B cell (primary cell): ENCODE measurements at regions not wholly inside any gene's neighbourhood (a gene's known extent, or its start where the extent isn't known, plus 50 kb on each side); places are given as distances from the start of the nearest gene placed in this dataset.

Source experiments
- ATAC-seq: fragments of 200-7000 bp; cut with Tn5 transposase; one replicate; pipeline ENCODE4 v1.10.0; 2021; ENCODE audit warnings: low read depth, mild to moderate bottlenecking, moderate number of reproducible peaks, moderate library complexity
- CTCF ChIA-PET: fragments of 350-600 bp; sonication (Branson Sonifier 250); formaldehyde crosslinking; loops from one replicate; lab custom pipeline; 2021; ENCODE audit warnings: antibody characterized with exemption, inconsistent platforms; lab: Charles Lee
- POLR2A ChIA-PET: fragments of 350-600 bp; sonication (Branson Sonifier 250); formaldehyde crosslinking; loops from one replicate; lab custom pipeline; 2021; ENCODE audit warnings: antibody characterized with exemption; lab: Charles Lee
- DNase-seq: peaks from one replicate; pipeline ENCODE4 v3.0.0; 2013
- H2AFZ ChIP-seq: 2 replicates; pipeline ENCODE4 v1.6.1; 2012; ENCODE audit warnings: mild to moderate bottlenecking, low read depth, low read length; ENCODE audit not compliant: insufficient read depth, poor library complexity, severe bottlenecking
- H3K27ac ChIP-seq, 2 donors: 1 replicate in 1 of 2; 2 replicates in 1 of 2; pipeline ENCODE4 v1.5.1; 2012 to 2013; ENCODE audit warnings: low read length in 2 of 2, mild to moderate bottlenecking in 2 of 2, moderate library complexity in 1 of 2
- H3K27me3 ChIP-seq, 4 experiments: fragments of 200-600 bp in 1 of 4; sonication (generic) in 1 of 4; replicated peaks in 1 of 4; 1 replicate in 2 of 4; 2 replicates in 2 of 4; pipeline versions ENCODE4 v1.6.1 to v1.7.0; 2013 to 2016; ENCODE audit warnings: low read length in 3 of 4, mild to moderate bottlenecking in 2 of 4, mixed read lengths in 1 of 4, moderate library complexity in 1 of 4; ENCODE audit not compliant: insufficient read depth in 4 of 4, control insufficient read depth in 3 of 4; ENCODE audit errors: control extremely low read depth in 1 of 4
- H3K36me3 ChIP-seq, 2 experiments: replicated peaks in 1 of 2; 1 replicate in 1 of 2; 2 replicates in 1 of 2; pipeline versions ENCODE4 v1.6.1 to v1.7.1; 2013; ENCODE audit warnings: low read length in 1 of 2; ENCODE audit not compliant: insufficient read depth in 2 of 2, control insufficient read depth in 1 of 2; ENCODE audit errors: control extremely low read depth in 1 of 2, extremely low read depth in 1 of 2
- H3K4me1 ChIP-seq, 2 donors: fragments of 200-600 bp in 1 of 2; sonication (generic) in 1 of 2; 1 replicate in 1 of 2; 2 replicates in 1 of 2; pipeline versions ENCODE4 v1.5.1 to v1.6.1; 2013 to 2017; ENCODE audit warnings: low read length in 2 of 2; ENCODE audit not compliant: control insufficient read depth in 2 of 2, insufficient read depth in 2 of 2
- H3K4me2 ChIP-seq: replicated peaks from 2 replicates; pipeline ENCODE3; 2012; ENCODE audit warnings: mild to moderate bottlenecking, low read depth, low read length; ENCODE audit not compliant: poor library complexity, severe bottlenecking
- H3K4me3 ChIP-seq, 5 experiments: fragments of 200-600 bp in 1 of 5; sonication (generic) in 1 of 5; 1 replicate in 3 of 5; 2 replicates in 2 of 5; pipeline versions ENCODE4 v1.5.1 to v1.7.0; 2011 to 2016; ENCODE audit warnings: low read length in 4 of 5, mild to moderate bottlenecking in 4 of 5, low read depth in 2 of 5, control low read depth in 1 of 5, moderate library complexity in 1 of 5; ENCODE audit not compliant: insufficient read depth in 1 of 5; ENCODE audit errors: control extremely low read depth in 1 of 5, extremely low read depth in 1 of 5
- H3K79me2 ChIP-seq: fragments of 200-600 bp; sonication (generic); one replicate; pipeline ENCODE4 v1.6.0; 2016; ENCODE audit warnings: low read length; ENCODE audit not compliant: control insufficient read depth, insufficient read depth
- H3K9ac ChIP-seq: fragments of 200-600 bp; sonication (generic); 2 replicates; pipeline ENCODE4 v1.6.1; 2017; ENCODE audit warnings: mild to moderate bottlenecking, low read length, moderate library complexity
- H3K9me3 ChIP-seq, 3 donors: one replicate each; pipeline versions ENCODE4 v1.6.1 to v1.7.1; 2013; ENCODE audit warnings: low read length in 2 of 3; ENCODE audit not compliant: control insufficient read depth in 2 of 3, insufficient read depth in 1 of 3; ENCODE audit errors: control extremely low read depth in 1 of 3
- H4K20me1 ChIP-seq: 2 replicates; pipeline ENCODE4 v1.6.0; 2012; ENCODE audit warnings: mild to moderate bottlenecking, low read length; ENCODE audit not compliant: insufficient read depth, control insufficient read depth, poor library complexity, severe bottlenecking
- H3K27ac Mint-ChIP-seq: one replicate; pipeline ENCODE4 v1.8.0; 2021; ENCODE audit warnings: mixed read lengths
- H3K27me3 Mint-ChIP-seq: one replicate; pipeline ENCODE4 v1.8.0; 2021; ENCODE audit warnings: mixed read lengths
- H3K4me1 Mint-ChIP-seq: one replicate; pipeline ENCODE4 v1.8.0; 2021; ENCODE audit warnings: mixed read lengths
- H3K4me3 Mint-ChIP-seq: one replicate; pipeline ENCODE4 v1.8.0; 2021; ENCODE audit warnings: mixed read lengths
- H3K9me3 Mint-ChIP-seq: one replicate; pipeline ENCODE4 v1.8.0; 2022; ENCODE audit warnings: mixed read lengths; ENCODE audit not compliant: insufficient read depth
- CTCF ChIP-seq: fragments of 200-600 bp; IDR thresholded peaks from one replicate; pipeline ENCODE4 v1.8.0; 2022; ENCODE audit warnings: antibody characterized with exemption, mild to moderate bottlenecking
- EZH2 ChIP-seq: IDR thresholded peaks from 2 replicates; pipeline ENCODE4 v1.6.1; 2012; ENCODE audit warnings: borderline replicate concordance, low read depth, mild to moderate bottlenecking, moderate library complexity, low read length; ENCODE audit not compliant: insufficient read depth, poor library complexity, severe bottlenecking
- WGBS: methylation state at CpG from one replicate; pipeline ENCODE4 v1.1.5; 2013; ENCODE audit warnings: missing lambda C conversion rate; ENCODE audit not compliant: insufficient coverage; 5-methylcytosine and 5-hydroxymethylcytosine counted together
- intact Hi-C: fragments of 100-400 bp; cut with micrococcal nuclease; formaldehyde crosslinking; loops from one replicate; pipeline ENCODE4 v1.10.0; 2022

- H2AFZ ChIP-seq, result no peak overlapping the region
- Mint-ChIP-seq H3K4me3 (no peak overlapping the region), H3K4me1 (no peaks in the 10 kb centered on the region), H3K9me3 (no peaks in the 10 kb centered on the region), H3K27me3 (peaks cover 6% of the 10 kb centered on the region), H3K27ac (no peak overlapping the region)
- ChIA-PET POLR2A (no interaction called here), CTCF (interaction anchor here (0.7 kb wide), 1 partner anchor 8 kb away, joined by 4 read pairs; no protein-coding TSS in a partner anchor)
- no peak overlapping the region for H3K4me3 ChIP-seq
- DNase-seq, result no peak
- TF ChIP-seq CTCF (no peak), EZH2 (no peak)
- no peaks in the 10 kb centered on the region for H3K4me1 ChIP-seq
- H3K4me2 ChIP-seq, result no peak overlapping the region
- WGBS, result 97% methylated on average over 5 of the region's 10 CpGs
- H3K79me2 ChIP-seq, result no peaks in the 10 kb centered on the region
- H3K9me3 ChIP-seq, result peaks cover 0 to 4% (median 0%) of the 10 kb centered on the region in 3 donors
- H4K20me1 ChIP-seq, result no peaks in the 10 kb centered on the region
- no peaks in the 10 kb centered on the region for H3K27me3 ChIP-seq
- no peak for ATAC-seq
- intact Hi-C loops, result no loop called here
- H3K9ac ChIP-seq, result no peak overlapping the region
- H3K27ac ChIP-seq, result no peak overlapping the region
- no peaks in the 10 kb centered on the region for H3K36me3 ChIP-seq
These were observed 258.0 kb downstream of the NSG2 start for GRCh38 chr5:174303437-174304045.

DNA sequence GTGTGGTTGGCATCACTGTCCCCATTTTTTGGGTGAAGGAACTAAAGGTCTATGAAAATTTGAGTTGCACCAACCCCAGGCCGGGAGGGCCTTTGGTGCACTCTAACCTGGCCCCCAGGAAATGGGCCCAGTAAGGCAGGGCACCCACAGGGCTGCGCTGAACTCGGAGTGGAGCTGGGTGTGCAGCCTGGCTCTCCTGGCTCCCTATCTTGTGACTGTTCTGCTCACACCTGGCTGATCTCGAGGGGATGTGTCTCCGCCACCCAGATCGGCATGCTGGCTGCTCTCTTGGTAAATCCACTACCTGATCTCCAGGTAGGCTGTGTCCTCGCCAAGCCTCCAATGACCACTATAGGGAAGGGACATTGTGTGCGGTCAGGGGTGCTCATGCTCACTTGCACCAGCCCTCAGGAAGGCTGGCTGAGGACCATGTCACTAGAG, 259.8 kb downstream of the NSG2 start:
- DNase-seq, result no peak
- H3K36me3 ChIP-seq, result no peaks in the 10 kb centered on the region
- H2AFZ ChIP-seq, result no peak overlapping the region
- H3K27me3 Mint-ChIP-seq, result peaks cover 11% of the 10 kb centered on the region
- TF ChIP-seq EZH2, result no peak
- no peak for TF ChIP-seq CTCF
- H3K4me3 Mint-ChIP-seq, result no peak overlapping the region
- CTCF ChIA-PET, result no interaction called here
- no peak overlapping the region for H3K27ac Mint-ChIP-seq
- H3K9ac ChIP-seq, result no peak overlapping the region
- H3K9me3 Mint-ChIP-seq, result no peaks in the 10 kb centered on the region
- WGBS, result 72% methylated on average over 8 of the region's 8 CpGs
- no peak for ATAC-seq
- H4K20me1 ChIP-seq, result no peaks in the 10 kb centered on the region
- intact Hi-C loops, result no loop called here
- H3K9me3 ChIP-seq, result peaks cover 0 to 4% (median 0%) of the 10 kb centered on the region in 3 donors
- POLR2A ChIA-PET, result interaction anchor here (0.6 kb wide), 1 partner anchor 329 kb away, joined by 3 read pairs; no protein-coding TSS in a partner anchor
- H3K4me2 ChIP-seq, result no peak overlapping the region
- no peaks in the 10 kb centered on the region for H3K4me1 Mint-ChIP-seq
- no peaks in the 10 kb centered on the region for H3K79me2 ChIP-seq
- no peaks in the 10 kb centered on the region for H3K4me1 ChIP-seq
- no peak overlapping the region for H3K4me3 ChIP-seq
- no peak overlapping the region for H3K27ac ChIP-seq
- peaks cover 0 to 2% (median 0%) of the 10 kb centered on the region in 4 experiments for H3K27me3 ChIP-seq
